AG10803 (cell line): ENCODE measurements at regions not wholly inside any gene's neighbourhood (a gene's known extent, or its start where the extent isn't known, plus 50 kb on each side); places are given as distances from the start of the nearest gene placed in this dataset.

Experiments used
- DNase-seq: peaks from one replicate; pipeline ENCODE4 v3.0.0; 2010; ENCODE audit warnings: low read depth
- H3K4me3 ChIP-seq: 2 replicates; pipeline ENCODE4 v1.5.1; 2011; ENCODE audit warnings: mild to moderate bottlenecking, low read length, control low read depth
- CTCF ChIP-seq: conservative IDR thresholded peaks from 2 replicates; pipeline ENCODE4 v1.5.1; 2011; ENCODE audit warnings: mild to moderate bottlenecking, low read length, control low read depth, inconsistent platforms

GRCh38 chr2:16063955-16064633, 123.7 kb downstream of the MYCN start:
- no peak for DNase-seq
- H3K4me3 ChIP-seq, result no peak overlapping the region
- no peak for TF ChIP-seq CTCF

GRCh38 chr2:16063251-16063850, 123.0 kb downstream of the MYCN start:
- no peak overlapping the region for H3K4me3 ChIP-seq
- no peak for TF ChIP-seq CTCF
- DNase-seq, result no peak

DNA sequence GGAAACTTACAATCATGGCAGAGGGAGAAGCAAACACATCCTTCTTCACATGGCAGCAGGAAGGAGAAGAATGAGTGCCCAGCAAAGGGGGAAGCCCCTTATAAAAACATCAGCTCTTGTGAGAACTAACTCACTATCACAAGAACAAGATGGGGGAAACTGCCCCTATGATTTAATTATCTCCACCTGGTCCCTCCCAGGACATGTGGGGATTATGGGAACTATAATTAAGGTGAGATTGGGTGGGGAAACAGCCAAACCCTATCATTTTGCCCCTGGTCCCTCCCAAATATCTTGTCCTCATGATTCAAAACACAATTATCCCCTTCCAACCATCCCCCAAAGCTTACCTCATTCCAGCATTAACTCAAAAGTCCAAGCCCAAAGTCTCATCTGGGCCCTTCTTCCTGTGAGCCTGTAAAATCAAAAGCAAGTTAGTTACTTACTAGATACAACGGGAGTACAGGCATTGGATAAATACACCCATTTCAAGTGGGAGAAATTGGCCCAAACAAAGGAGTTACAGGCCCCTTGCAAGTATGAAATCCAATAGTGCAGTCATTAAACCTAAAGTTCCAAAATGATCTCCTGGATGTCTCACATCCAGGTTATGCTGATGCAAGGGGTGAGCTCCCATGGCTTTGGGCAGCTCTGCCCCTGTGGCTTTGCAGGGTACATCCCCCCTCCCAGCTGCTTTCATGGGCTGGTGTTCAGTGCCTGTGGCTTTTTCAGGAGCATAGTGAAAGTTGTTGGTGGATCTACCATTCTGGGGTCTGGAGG, 122.3 kb downstream of the MYCN start:
- no peak for DNase-seq
- no peak overlapping the region for H3K4me3 ChIP-seq
- no peak for TF ChIP-seq CTCF

DNA sequence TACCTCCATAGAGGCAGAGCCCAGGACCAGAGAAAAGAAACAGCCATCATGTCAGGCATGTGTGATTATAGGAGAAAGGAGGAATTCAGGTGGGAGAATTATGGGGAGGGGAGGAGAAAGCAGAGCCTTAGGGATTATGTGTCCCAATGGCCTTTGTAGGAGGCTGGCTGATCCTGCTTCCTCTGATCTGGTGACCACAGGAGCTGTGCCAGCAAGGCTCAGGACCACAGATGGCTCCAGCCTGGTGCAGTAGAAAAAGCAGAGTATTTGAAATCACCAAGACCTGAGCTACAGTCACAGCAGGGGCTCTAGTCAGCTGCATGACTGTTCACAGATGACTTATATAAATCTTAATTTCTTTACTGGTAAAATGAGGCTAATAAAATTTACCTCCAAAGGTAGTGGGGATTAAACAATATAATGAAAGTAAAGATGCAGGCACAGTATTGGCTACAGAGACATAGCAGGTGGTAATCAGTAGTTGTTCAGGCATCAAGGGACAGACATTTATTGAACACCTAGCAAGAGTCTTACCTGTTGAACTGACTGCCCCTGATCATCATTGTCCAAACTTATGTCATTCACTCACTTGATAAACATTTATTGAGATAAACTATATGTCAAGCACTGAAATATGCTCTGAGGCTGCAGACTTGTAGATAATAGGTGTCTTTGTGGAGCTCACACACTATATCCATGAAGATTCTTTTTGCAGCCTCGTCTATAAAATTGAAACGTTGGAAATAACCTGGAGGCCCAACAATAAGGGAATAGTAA, 121.3 kb downstream of the MYCN start:
- no peak overlapping the region for H3K4me3 ChIP-seq
- TF ChIP-seq CTCF, result no peak
- DNase-seq, result no peak

GRCh38 chr2:16060936-16061338, 120.6 kb downstream of the MYCN start:
- TF ChIP-seq CTCF, result no peak
- no peak for DNase-seq
- H3K4me3 ChIP-seq, result no peak overlapping the region

DNA sequence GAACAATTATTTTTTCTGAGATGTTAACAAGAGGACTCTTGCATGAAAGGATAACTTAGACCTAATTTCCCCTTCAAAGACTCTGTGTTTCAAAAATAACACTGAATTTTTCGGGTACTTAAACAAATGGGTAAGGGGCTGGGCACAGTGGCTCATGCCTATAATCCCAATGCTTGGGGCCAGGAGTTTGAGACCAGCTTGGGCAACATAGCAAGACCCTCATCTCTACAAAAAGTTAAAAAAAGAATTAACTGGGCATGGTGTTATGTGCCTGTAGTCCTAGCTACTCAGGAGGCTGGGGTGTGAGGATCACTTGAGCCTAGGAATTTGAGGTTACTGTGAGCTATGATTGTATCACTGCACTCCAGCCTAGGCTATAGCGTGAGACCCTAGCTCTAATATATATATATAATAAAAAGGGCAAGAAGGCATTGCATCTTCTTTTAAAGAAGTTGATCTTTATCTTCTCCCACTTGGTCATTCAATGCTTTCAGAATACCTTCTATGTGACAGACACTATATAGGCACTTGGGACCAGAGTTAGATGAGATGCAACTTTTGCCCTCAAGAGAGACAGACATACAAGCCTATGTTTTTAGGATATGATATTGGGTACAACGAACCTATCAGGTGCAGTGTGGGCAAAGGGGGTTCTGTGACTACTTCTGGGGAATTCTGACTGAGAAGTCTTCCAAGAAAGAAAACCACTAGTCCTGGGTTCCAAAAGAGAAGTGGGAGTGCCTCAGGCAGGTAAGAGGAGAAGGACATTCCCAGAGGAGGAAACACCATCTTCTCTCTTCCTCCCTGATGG, 120.0 kb downstream of the MYCN start:
- TF ChIP-seq CTCF, result no peak
- DNase-seq, result no peak
- no peak overlapping the region for H3K4me3 ChIP-seq
